ENCODE measurements at regions not wholly inside any gene's neighbourhood (a gene's known extent, or its start where the extent isn't known, plus 50 kb on each side); places are given as distances from the start of the nearest gene placed in this dataset.

GRCh38 chr1:172810480-172811175 lies 151.7 kb downstream of the FASLG start:
- Mint-ChIP-seq H3K36me3 (peaks cover 18% of the 10 kb centered on the region), H3K4me3 (no peak overlapping the region), H3K27me3 (no peaks in the 10 kb centered on the region), H3K4me1 (ENCODE audit: low read depth) (no peaks in the 10 kb centered on the region), H3K9me3 (peaks cover 34% of the 10 kb centered on the region), H3K27ac (no peak overlapping the region)
- ChIA-PET CTCF (no interaction called here), POLR2A (no interaction called here)
- DNase-seq: no peak
- intact Hi-C loops (cut with micrococcal nuclease): no loop called here

GRCh38 chr1:172811694-172812093 lies 152.8 kb downstream of the FASLG start:
- Mint-ChIP-seq H3K4me1 (ENCODE audit: low read depth) (peaks cover 3% of the 10 kb centered on the region), H3K9me3 (peaks cover 33% of the 10 kb centered on the region), H3K36me3 (peaks cover 21% of the 10 kb centered on the region), H3K4me3 (no peak overlapping the region), H3K27me3 (peaks cover 3% of the 10 kb centered on the region), H3K27ac (no peak overlapping the region)
- CTCF ChIA-PET: interaction anchor here (0.6 to 1.0 kb wide), 3 partner anchors 33 to 240 kb away, joined by 3 to 5 read pairs (median 3); no protein-coding TSS in a partner anchor
- DNase-seq: no peak
- intact Hi-C loops (cut with micrococcal nuclease): no loop called here
- POLR2A ChIA-PET: interaction anchor here (0.6 kb wide), 1 partner anchor 61 kb away, joined by 3 read pairs; no protein-coding TSS in a partner anchor

- no peak for DNase-seq
- Mint-ChIP-seq H3K36me3 (peaks cover 21% of the 10 kb centered on the region), H3K27ac (no peak overlapping the region), H3K4me3 (no peak overlapping the region), H3K27me3 (peaks cover 6% of the 10 kb centered on the region), H3K4me1 (ENCODE audit: low read depth) (peaks cover 3% of the 10 kb centered on the region), H3K9me3 (peaks cover 32% of the 10 kb centered on the region)
- CTCF ChIA-PET: interaction anchor here (0.6 to 1.0 kb wide), 3 partner anchors 33 to 239 kb away, joined by 3 to 5 read pairs (median 3); no protein-coding TSS in a partner anchor
- POLR2A ChIA-PET: no interaction called here
- intact Hi-C loops (cut with micrococcal nuclease): no loop called here
Observed at GRCh38 chr1:172812118-172812517, 153.2 kb downstream of the FASLG start.

- ChIA-PET CTCF (no interaction called here), POLR2A (no interaction called here)
- Mint-ChIP-seq H3K36me3 (peaks cover 16% of the 10 kb centered on the region), H3K27me3 (peaks cover 6% of the 10 kb centered on the region), H3K27ac (no peak overlapping the region), H3K4me1 (ENCODE audit: low read depth) (peaks cover 5% of the 10 kb centered on the region), H3K9me3 (peaks cover 26% of the 10 kb centered on the region), H3K4me3 (no peak overlapping the region)
- intact Hi-C loops (cut with micrococcal nuclease): no loop called here
- no peak for DNase-seq
Observed at GRCh38 chr1:172813330-172813729, 154.4 kb downstream of the FASLG start.

DNA sequence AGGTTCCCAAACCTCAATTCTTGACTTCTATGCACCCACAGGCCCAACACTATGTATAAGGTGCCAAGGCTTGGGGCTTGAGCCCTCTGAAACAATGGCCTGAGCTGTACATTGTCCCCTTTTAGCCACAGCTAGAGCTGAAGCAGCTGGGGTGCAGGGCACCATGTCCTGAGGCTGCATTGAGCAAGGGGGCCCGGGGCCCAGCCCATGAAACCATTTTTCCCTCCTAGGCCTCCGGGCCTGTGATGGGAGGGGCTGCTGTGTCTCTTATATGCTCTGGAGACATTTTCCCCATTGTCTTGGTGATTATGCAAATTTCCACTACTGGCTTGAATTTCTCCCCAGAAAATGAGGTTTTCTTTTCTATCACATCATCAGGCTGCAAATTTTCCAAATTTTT lies 155.5 kb downstream of the FASLG start:
- intact Hi-C loops (cut with micrococcal nuclease): no loop called here
- H3K36me3 Mint-ChIP-seq: peaks cover 15% of the 10 kb centered on the region
- DNase-seq: no peak

GRCh38 chr1:172815740-172816139 lies 156.8 kb downstream of the FASLG start:
- Mint-ChIP-seq H3K9me3 (peaks cover 25% of the 10 kb centered on the region), H3K27me3 (peaks cover 8% of the 10 kb centered on the region), H3K4me3 (no peak overlapping the region), H3K4me1 (ENCODE audit: low read depth) (peaks cover 24% of the 10 kb centered on the region), H3K36me3 (peaks cover 15% of the 10 kb centered on the region), H3K27ac (no peak overlapping the region)
- ChIA-PET POLR2A (interaction anchor here (0.6 kb wide), 1 partner anchor 462 kb away, joined by 3 read pairs; no protein-coding TSS in a partner anchor), CTCF (interaction anchor here (5.4 kb wide), 1 partner anchor 387 kb away, joined by 24 read pairs; no protein-coding TSS in a partner anchor)
- intact Hi-C loops (cut with micrococcal nuclease): loop anchor here (5.0 kb wide), 1 partner anchor 222 kb away; no protein-coding TSS in a partner anchor
- DNase-seq: no peak

More for the DNA sequence above, 155.5 kb downstream of the FASLG start:
- Mint-ChIP-seq H3K27me3 (peaks cover 6% of the 10 kb centered on the region), H3K4me1 (ENCODE audit: low read depth) (peaks cover 16% of the 10 kb centered on the region), H3K9me3 (peaks cover 25% of the 10 kb centered on the region), H3K4me3 (no peak overlapping the region), H3K27ac (no peak overlapping the region)
- ChIA-PET POLR2A (no interaction called here), CTCF (no interaction called here)

DNA sequence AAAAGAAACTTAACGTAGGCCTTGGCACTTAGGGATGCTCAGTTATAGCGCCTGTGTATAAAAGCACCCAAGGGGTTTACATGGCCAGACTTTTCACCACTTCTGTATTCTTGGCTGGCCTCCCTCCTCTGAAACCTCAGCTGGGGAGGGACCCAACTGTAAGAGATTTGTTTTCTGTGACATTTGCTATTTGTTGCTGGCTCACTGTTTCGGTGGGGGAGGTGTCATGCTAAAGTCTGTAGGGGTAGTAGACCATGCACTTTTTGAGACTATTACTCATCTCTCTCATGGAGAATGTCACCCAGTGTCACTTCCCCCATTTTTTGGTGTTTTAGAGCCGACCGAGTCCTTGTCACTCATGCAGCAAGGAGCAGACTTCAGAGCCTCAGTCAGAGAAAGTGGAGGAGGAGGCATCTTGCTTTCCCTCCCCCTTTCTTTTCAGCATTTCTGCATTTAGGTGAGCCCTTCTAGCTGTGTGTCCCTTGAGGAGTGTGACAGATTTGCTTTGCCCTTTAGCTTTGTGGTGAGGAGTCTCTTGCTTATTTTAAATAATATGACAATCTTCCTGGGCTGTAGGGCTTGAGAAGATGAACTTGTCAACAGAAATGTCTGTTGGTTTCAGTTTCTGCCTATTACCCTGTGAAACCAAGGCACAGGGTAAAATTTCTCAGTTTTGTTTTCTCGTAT lies 160.1 kb downstream of the FASLG start:
- Mint-ChIP-seq H3K4me3 (peak overlapping the region; percentile 4), H3K36me3 (peaks cover 13% of the 10 kb centered on the region), H3K27ac (peak overlapping the region; percentile 63), H3K4me1 (ENCODE audit: low read depth) (peaks cover 24% of the 10 kb centered on the region), H3K9me3 (peaks cover 16% of the 10 kb centered on the region), H3K27me3 (peaks cover 11% of the 10 kb centered on the region)
- intact Hi-C loops (cut with micrococcal nuclease): loop anchor here (1.0 to 5.0 kb wide), 6 partner anchors 19 to 479 kb away; no protein-coding TSS in a partner anchor
- peak; percentile 69 for DNase-seq
- POLR2A ChIA-PET: interaction anchor here (0.9 to 1.6 kb wide), 5 partner anchors 10 to 83 kb away, joined by 3 to 5 read pairs (median 3); no protein-coding TSS in a partner anchor
- CTCF ChIA-PET: interaction anchor here (1.0 to 5.4 kb wide), 6 partner anchors 26 to 1023 kb away, joined by 3 to 25 read pairs (median 6); no protein-coding TSS in a partner anchor

DNA sequence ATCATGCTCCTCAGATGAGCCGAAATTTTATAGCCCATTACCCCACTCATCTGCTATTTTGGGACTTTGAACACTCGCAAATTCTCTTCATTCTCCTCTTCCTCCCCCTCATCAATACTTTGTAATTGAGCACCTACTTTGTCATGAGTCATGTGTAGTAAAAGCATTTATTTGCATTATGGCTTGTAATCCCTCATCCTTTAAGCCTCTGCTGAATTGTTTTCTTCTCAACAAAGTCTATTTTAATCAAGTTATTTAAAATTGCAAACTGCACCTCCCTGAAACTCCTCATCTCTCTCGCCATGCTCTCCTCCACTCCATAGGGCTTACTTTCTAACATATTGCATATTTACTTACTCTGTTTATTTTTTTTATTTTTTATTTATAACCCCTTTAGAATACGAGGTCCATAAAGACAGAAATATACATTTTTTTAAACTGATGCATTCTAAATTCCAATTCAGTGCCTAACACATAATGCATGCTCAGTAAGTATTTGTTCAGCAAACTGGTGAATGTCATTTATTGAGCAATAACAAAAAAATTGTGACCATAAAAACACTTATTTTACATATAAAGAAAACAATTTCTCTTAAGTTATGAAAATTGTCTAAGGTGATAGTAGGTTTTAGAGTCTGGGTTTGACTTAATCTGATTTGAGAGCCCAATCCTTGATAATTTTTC lies 161.7 kb downstream of the FASLG start:
- POLR2A ChIA-PET: no interaction called here
- no peak overlapping the region for H3K4me3 Mint-ChIP-seq
- peaks cover 24% of the 10 kb centered on the region for H3K4me1 Mint-ChIP-seq (ENCODE audit: low read depth)
- no peak for DNase-seq
- CTCF ChIA-PET: interaction anchor here (4.1 kb wide), 1 partner anchor 76 kb away, joined by 25 read pairs; no protein-coding TSS in a partner anchor
- intact Hi-C loops (cut with micrococcal nuclease): no loop called here
- peaks cover 3% of the 10 kb centered on the region for H3K9me3 Mint-ChIP-seq
- no peak overlapping the region for H3K27ac Mint-ChIP-seq
- peaks cover 11% of the 10 kb centered on the region for H3K27me3 Mint-ChIP-seq
- peaks cover 3% of the 10 kb centered on the region for H3K36me3 Mint-ChIP-seq

GRCh38 chr1:172821609-172822274 lies 162.8 kb downstream of the FASLG start:
- intact Hi-C loops (cut with micrococcal nuclease): no loop called here
- H3K27ac Mint-ChIP-seq: no peak overlapping the region
- H3K36me3 Mint-ChIP-seq: no peaks in the 10 kb centered on the region
- no peak for DNase-seq
- CTCF ChIA-PET: interaction anchor here (2.2 kb wide), 1 partner anchor 79 kb away, joined by 7 read pairs; no protein-coding TSS in a partner anchor
- no peak overlapping the region for H3K4me3 Mint-ChIP-seq
- no peaks in the 10 kb centered on the region for H3K9me3 Mint-ChIP-seq
- peaks cover 9% of the 10 kb centered on the region for H3K27me3 Mint-ChIP-seq
- peaks cover 22% of the 10 kb centered on the region for H3K4me1 Mint-ChIP-seq (ENCODE audit: low read depth)
- POLR2A ChIA-PET: no interaction called here

GRCh38 chr1:172822886-172823285 lies 164.0 kb downstream of the FASLG start:
- CTCF ChIA-PET: interaction anchor here (1.0 to 2.2 kb wide), 3 partner anchors 63 to 380 kb away, joined by 3 to 7 read pairs (median 5); no protein-coding TSS in a partner anchor
- Mint-ChIP-seq H3K36me3 (no peaks in the 10 kb centered on the region), H3K4me1 (ENCODE audit: low read depth) (peaks cover 22% of the 10 kb centered on the region), H3K9me3 (no peaks in the 10 kb centered on the region), H3K27me3 (peaks cover 7% of the 10 kb centered on the region), H3K4me3 (no peak overlapping the region), H3K27ac (no peak overlapping the region)
- POLR2A ChIA-PET: no interaction called here
- intact Hi-C loops (cut with micrococcal nuclease): no loop called here
- no peak for DNase-seq

- CTCF ChIA-PET: interaction anchor here (1.5 to 2.2 kb wide), 2 partner anchors 81 to 380 kb away, joined by 5 to 7 read pairs; no protein-coding TSS in a partner anchor
- H3K9me3 Mint-ChIP-seq: no peaks in the 10 kb centered on the region
- H3K4me1 Mint-ChIP-seq (ENCODE audit: low read depth): peaks cover 17% of the 10 kb centered on the region
- intact Hi-C loops (cut with micrococcal nuclease): no loop called here
- H3K27me3 Mint-ChIP-seq: peaks cover 7% of the 10 kb centered on the region
- POLR2A ChIA-PET: no interaction called here
- H3K4me3 Mint-ChIP-seq: no peak overlapping the region
- no peaks in the 10 kb centered on the region for H3K36me3 Mint-ChIP-seq
- H3K27ac Mint-ChIP-seq: no peak overlapping the region
- DNase-seq: no peak
Observed at GRCh38 chr1:172823534-172823933, 164.6 kb downstream of the FASLG start.
